LNCaP clone FGC (cell line): ENCODE measurements at regions not wholly inside any gene's neighbourhood (a gene's known extent, or its start where the extent isn't known, plus 50 kb on each side); places are given as distances from the start of the nearest gene placed in this dataset.
A peak's percentile ranks its signal among the peaks of the same experiment; 100 is the strongest.

Experiments
- DNase-seq: peaks from one replicate; pipeline ENCODE4 v3.0.0-alpha.2; 2011; ENCODE audit warnings: low read depth
- H3K4me3 ChIP-seq: 2 replicates; pipeline ENCODE4 v1.5.1; 2011; ENCODE audit warnings: mild to moderate bottlenecking, low read depth, low read length, control low read depth
- CTCF ChIP-seq: IDR thresholded peaks from 2 replicates; pipeline ENCODE4 v1.5.1; 2012; ENCODE audit warnings: mild to moderate bottlenecking; ENCODE audit not compliant: control insufficient read depth, insufficient read depth; ENCODE audit errors: extremely low read depth

GRCh38 chr2:118496870-118497611 lies 350.4 kb downstream of the EN1 start:
- no peak for TF ChIP-seq CTCF
- DNase-seq = no peak
- no peak overlapping the region for H3K4me3 ChIP-seq

- no peak overlapping the region for H3K4me3 ChIP-seq
- DNase-seq = no peak
- no peak for TF ChIP-seq CTCF
Measured at GRCh38 chr2:118496467-118496866, 351.0 kb downstream of the EN1 start.

- no peak overlapping the region for H3K4me3 ChIP-seq
- DNase-seq = no peak
- TF ChIP-seq CTCF = no peak
Measured at GRCh38 chr2:118495290-118495689, 352.2 kb downstream of the EN1 start.

- TF ChIP-seq CTCF = no peak
- no peak for DNase-seq
- H3K4me3 ChIP-seq = no peak overlapping the region
Measured at GRCh38 chr2:118493213-118493612, 354.2 kb downstream of the EN1 start.

- no peak overlapping the region for H3K4me3 ChIP-seq
- peak; percentile 55 for TF ChIP-seq CTCF
- peak; percentile 4 for DNase-seq
Measured at GRCh38 chr2:118492335-118492734, 355.1 kb downstream of the EN1 start.

GRCh38 chr2:118490330-118490729 lies 357.1 kb downstream of the EN1 start:
- no peak overlapping the region for H3K4me3 ChIP-seq
- no peak for DNase-seq
- no peak for TF ChIP-seq CTCF
